GM18520 (cell line): ENCODE measurements at regions not wholly inside any gene's neighbourhood (a gene's known extent, or its start where the extent isn't known, plus 50 kb on each side); places are given as distances from the start of the nearest gene placed in this dataset.

Experiments
- ATAC-seq: cut with Tn5 transposase; IDR thresholded peaks from one replicate; pipeline ENCODE4 v1.9.1; 2021; ENCODE audit not compliant: unreplicated experiment

DNA sequence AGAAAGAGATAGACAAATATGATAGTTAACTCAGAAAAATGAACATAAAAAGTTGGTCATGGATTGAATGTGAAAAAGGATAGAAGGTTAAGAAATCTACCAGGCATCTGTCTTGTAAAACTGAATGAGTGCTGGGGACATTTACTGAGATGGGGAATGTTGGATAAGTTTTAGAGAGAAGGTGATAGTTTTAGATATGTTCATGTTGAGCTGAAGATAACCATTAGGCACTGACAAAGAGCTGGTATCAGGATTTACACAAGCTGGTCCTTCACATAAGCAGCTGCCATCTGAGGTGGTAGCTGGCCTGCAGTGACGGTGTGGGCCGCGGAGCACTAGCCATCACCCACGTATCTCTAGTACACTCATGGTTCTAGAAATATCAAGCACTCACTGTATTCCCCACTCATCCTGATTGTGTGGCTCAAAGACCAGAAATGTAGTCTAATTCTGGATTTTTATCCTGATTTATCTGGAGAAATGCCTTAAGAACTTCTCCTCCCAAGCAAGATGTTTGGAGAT, 194.4 kb upstream of the KCNJ16 start:
- ATAC-seq, result no peak

DNA sequence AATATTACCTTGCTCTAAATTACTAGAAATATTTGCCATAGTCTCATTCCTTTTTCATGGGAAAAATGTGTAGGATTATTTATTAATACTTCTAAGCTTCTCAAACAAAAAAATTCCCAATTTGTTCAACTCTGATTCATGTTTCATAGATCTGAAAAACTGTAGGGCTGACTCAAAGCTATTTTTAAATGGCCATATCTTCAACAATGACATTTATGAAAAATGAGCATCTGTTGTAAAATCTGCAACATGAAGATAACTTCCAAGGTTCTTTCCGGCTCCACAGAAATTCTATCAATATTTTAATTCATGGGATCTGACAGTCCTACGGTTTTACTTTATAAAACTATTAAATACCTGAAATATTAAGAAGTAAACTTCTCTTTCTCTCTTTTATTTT, 192.7 kb upstream of the KCNJ16 start:
- ATAC-seq, result no peak

DNA sequence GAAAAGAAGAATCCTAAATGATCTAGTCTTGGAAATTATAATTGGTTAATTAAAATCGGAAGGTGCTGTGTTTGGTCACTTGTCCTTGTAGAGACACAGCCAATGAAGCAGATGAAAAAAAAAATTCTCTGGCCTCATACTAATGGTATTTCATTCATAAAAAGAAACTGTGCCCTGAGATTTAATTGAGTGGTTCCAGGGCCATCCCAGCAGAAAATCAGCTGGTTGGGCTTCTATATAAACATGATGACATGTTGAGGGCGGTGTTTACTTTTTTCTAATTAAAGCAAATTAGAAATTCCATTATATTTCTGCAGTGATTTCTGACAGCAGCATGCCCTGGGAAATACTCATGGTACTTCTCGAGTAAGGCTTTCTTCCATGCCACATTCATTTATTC, 191.9 kb upstream of the KCNJ16 start:
- no peak for ATAC-seq

DNA sequence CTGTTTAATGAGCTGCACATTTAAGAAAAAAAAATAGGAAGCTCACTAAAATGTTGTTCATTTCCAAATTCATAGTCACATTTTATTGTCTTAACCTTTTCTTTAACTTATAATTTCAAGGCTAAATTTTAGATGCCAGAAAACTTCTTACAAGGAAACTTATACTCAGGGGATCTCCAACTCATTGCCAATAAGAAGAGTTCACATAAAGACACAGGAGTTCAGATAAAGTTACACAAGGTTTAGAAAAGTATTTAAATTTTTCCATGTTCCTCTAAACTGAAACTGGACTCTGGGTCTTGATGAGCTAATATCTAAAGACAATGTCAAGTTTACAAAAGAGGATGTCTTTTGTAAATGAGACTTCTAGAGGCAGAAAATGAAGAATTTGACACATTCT, 190.7 kb upstream of the KCNJ16 start:
- no peak for ATAC-seq

DNA sequence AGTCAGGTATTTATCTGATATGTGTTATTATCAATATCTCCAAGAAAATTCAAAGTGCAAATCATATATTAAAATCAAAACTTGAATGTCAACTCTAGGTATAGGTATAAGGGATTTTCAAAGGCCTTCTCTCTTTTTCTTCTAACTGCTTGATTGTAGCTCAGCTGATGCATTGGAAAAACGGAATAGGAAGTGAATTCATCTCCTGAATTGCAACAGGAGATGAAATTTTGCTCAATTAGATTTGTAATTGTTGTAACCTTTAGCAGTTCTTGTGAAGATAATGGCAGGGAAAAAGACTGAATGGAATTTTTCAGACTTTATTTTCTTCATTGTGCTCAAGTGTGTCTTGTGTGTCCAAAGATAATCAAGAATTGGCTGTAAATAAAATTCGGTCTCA, 190.2 kb upstream of the KCNJ16 start:
- ATAC-seq, result no peak

DNA sequence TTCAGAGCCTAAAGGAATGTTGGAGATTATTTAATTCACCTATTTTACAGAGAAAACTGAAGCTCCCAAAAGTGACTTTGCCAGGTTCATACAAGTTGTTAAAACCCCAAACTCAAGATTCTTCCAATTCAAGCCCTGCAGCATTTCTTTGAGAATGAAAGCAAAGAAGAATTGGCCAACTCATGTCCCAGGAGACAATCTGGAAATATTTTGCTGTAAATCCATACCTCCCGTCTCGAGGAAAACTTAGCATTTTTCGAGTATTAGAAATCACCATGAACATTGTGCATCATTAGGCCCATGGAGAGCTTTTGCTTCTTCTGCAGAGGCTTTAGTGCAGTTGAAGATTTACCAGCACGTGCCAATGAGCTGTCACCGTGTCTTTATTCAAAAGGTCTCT, 176.4 kb upstream of the KCNJ16 start:
- no peak for ATAC-seq

DNA sequence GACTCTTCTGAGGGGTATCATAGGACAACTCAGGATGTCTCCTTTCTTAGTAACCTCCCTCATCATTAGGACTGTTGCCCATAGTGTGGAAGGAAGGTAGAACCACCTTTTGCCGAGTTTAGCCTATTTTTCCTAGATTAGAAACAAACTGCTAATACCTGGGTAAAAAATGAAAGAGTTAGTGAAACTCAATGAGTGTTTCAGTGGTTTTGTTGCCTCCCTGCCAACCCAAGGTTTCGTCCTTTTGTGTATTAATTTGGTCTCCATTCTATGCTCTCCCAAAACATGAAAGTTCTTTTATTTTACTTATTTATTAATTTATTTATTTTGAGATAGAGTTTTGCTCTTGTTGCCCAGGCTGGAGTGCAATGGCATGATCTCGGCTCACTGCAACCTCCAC, 174.9 kb upstream of the KCNJ16 start:
- no peak for ATAC-seq

DNA sequence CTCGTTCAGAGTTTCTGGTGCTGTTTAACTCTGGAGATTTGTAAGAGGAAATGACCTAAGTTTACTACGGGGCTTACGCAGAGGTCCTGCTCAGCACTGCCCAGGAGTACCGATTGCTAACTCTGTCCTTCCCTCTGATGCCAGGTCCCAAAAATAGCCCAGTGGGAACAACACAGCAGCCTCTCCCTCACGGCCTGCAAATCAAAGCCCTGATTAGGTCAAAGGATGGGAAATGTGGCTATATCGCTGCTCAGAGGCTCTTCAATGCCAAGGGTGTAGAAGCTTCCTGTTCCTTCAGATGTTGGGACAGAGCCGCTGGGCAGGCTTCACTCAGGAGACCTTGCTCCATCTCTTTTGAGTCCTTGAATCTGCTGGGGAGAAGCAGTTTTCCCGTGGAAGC, 174.2 kb upstream of the KCNJ16 start:
- no peak for ATAC-seq

DNA sequence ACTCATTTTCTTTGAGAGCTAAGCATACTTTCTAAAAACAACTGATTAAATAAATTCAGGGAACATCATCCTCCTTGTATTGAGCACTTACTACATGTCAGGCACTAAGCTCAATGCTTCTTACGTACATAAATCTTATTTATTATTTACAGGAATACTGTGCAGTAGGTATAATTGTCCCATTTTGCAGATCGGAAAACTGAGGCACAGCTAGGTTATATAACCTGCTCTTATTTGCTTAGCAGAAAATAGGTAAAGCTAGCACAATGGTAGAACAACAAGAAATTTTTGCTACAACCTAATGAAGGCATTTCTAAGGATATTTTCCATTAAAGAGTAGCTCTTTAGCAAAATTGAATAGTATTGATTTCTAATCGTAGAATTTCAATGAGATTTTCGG, 168.7 kb upstream of the KCNJ16 start:
- ATAC-seq, result no peak

DNA sequence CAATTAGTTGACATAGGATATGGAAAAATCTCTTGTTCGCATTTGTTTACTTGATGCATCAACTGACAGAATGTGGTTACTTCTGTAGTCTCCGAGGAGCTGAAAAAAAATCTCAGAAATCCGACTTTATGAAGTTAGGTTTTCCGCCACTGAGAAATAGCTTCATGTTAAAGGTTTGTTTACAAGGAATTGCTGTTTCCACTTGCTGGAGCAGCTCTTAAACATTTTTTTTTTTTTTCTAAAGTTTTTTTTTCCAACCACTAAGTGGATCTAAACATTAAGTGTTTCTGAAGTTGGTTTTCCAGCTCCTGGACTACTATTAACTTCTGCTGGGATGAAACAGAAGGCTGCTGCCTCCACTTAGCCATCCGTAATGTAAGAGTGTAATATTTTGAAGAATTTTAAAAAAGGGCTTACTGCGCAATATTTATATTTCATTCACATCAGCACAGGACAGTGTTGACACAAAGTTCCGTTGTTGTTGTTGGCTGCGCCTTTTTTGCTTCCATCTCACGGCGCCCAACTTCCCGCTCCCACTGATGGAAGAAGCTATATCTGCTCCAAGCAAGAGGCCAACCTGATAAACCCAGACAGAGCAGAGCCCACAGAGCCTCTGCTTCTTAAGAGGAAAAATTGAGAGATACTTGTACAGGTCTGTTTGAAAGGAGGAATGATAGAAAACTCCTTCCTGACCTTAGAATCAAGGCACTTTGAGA, 167.7 kb upstream of the KCNJ16 start:
- ATAC-seq, result no peak

DNA sequence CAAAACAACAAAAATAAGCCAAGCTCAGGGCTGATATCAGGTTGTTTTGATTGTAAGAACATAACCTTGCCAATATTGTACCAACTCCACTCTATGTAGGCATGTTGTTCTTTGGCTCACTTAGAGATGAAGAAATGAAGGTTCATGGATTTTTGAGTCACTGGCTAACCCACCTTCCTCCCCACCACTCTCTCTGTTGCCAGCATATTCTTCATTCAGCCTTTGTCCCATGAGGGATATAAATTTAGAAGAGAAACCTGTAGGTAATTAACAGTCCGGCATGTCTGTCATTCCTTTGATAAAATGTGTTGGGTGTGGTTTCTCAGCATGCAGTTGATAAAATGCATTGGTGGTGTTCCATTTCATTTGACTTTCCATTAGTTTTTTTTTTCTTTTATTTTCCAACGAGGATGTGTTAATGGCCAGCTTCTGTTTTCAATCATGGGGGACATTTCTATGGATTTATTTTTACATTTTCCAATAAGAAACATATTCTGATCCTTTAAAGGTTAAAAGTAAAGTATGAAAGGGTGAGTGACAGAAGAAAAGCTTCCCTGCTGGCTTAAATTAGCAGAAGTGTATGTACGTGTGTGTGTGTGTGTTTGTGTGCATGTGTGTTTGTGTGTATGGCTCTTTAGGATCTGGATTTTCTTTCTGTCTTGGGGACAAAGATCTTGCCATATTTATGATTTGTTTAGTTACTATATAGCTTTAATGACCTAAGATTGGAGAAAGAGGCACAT, 166.2 kb upstream of the KCNJ16 start:
- no peak for ATAC-seq

DNA sequence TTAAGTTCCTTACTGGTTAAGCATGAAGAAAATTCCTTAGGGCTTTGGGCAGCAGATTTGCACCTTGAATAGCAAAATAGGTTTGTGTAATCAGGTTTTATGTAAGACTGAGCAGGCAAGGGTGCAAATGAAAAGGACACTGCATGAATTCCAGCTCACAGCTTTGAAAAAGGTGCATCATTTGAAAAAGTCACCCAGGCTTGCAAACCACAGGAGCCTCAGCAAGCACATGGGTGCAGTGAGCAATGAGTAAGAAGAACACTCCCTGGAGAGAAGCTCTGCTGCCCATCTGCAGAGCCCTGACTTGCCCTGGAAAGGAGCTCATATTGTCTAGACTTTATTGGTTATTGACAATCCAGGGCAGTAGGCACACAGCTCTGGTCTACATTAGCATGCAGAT, 165.6 kb upstream of the KCNJ16 start:
- ATAC-seq, result no peak

DNA sequence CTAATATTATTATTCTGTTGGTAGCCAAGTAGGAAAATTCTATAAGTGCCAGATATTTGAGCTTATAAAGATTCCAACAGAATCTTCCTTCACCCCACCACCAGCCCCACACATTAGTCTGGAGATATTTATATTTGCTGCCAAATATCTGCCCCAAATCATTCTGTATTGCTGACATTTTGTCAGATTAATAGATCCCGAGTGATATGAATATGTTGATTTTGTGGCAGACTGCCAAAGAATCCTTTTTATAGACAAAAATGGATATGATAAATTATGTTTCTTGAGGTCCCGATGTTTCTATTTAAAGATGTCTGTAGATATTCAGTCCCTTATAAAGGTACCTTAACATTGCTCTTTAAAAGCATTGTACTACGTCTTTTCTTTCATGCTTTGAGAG, 162.2 kb upstream of the KCNJ16 start:
- ATAC-seq, result no peak

DNA sequence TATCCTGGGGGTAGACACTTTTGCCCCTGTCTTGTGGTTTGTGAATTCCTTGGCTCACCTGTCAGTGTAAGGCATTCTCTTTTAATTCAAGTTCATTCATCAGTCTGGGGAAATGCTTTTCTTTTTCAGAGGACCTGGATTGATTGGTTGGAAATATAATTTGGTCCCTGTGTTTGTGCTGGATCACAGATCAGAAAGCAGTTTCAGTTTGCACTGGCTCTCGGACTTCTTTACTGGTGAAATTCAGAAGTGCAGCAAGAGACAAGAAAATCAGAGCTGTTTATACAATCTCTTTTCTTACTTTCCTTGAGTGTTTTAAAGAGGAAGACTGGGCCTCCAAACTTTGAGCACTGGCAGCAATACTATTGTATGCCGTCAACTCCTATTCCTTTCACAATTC, 161.8 kb upstream of the KCNJ16 start:
- ATAC-seq, result no peak

DNA sequence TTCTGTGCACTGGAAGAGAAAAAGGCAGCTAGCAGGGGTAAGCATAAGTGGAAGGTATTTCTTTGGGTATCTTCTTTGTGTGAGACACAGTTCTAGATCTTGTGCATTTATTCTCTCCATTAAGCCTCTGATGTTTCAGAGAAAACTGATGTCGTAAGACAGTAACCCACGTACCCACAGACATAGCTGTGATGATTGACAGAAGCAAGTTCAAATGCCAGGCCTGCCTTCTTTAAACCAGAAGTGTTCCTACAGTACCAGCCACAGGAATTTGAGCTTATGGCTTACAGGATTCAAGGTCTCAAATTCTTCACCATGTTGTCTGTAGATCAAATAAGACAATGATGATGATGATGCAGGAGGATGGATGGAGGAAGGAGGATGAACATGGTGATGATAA, 161.4 kb upstream of the KCNJ16 start:
- ATAC-seq, result no peak

DNA sequence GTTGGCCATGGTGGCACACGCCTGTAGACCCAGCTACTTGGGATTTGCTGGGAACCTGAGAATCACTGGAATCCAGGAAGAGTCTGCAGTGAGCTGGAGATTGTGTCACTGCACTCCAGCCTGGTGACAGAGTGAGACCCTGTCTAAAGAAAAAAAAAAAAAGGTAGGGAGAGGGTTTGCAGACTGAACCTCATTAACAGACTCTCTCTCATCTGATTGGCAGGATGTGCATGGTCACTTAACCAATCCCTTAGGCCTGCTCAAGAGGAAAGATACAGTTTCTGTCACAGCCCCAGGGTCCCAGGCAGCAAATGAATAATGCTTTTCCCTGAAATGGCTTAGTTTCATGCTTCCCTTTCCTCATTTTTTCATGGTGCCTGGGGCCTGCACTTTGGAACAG, 160.5 kb upstream of the KCNJ16 start:
- no peak for ATAC-seq

DNA sequence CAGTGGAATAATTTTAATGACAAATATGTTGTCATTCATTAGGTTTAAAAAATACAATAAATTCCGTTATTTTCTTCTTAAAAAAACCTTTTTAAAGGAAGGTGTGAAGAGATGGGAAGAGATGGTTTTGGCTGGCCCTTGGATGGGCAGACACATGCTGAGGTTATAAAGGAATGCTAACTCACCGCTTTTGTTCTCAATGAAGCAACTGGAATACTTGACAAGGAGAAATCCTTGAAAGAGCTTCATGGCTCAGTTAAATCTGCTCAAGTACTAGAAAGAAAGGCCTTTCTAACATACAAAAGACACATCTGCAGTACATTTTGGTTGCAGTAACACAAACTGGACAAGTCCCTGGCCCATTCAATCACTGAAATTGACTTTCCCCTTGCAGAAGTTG, 158.3 kb upstream of the KCNJ16 start:
- no peak for ATAC-seq

DNA sequence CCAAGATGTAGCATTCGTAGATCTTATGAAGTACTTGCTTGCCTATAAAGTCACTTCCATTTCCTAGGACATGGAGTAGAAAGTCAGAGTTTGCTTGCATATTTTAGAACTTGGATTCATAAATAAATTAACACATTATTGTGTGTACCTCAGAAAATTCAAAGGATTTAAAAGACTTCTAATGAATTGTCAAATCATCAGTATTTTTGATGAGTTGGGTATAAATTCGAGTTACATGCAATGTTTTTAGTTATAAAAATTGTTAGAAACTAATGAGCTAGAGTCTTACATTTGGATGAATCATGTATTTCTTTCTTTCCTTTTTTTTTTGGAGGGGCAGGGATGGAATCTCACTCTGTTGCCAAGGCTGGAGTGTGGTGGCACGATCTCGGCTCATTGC, 156.9 kb upstream of the KCNJ16 start:
- ATAC-seq, result no peak

DNA sequence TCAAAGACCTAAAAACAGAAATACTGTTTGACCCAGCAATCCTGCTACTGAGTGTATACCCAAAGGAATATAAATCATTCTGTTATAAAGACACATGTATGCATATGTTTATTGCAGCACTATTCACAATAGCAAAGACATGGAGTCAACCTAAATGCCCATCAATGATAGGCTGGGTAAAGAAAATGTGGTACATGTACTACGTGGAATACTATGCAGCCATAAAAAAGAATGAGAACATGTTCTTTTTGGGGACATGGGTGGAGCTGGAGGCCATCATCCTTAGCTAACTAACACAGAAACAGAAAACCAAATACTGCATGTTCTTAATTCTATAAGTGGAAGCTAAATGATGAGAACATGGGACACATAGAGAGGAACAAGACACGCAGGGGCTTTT, 155.2 kb upstream of the KCNJ16 start:
- no peak for ATAC-seq

DNA sequence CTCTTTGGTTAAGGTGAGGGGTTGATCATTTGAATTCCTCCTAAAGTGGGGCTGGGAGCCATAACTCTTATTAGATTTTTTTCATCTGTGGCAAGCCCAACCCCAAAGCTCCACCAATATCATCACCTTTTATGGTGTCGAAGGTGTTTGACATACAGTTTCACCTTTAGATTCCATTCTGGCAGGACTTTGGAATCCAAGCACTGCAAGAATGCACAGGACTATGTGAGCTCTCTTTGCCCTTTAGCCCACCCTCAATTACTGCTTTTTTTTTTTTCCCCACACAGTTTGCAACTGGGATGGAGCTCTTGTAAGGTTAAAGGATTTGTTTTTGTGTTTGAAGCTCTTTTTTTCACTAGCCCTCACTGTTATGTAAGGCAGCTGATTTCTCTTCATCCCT, 154.0 kb upstream of the KCNJ16 start:
- ATAC-seq, result no peak

DNA sequence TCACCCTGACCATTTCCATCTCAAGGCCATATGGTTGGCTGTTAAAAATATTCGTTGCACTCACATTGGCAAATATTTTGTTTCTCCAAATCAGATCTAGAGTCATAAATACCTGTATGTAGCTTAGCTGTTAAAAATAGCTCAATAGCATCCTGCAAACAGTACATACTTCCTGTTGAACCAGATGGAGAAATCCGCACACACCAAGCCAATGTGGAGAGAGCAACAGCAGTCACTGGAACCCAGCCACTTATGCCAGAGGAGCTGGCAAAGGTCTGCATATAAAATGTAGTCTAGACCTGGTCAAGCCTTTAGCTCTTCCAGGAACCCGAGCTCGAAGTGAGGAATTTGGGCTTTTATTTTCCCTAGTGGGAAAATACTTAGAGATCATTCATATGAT, 146.4 kb upstream of the KCNJ16 start:
- no peak for ATAC-seq

DNA sequence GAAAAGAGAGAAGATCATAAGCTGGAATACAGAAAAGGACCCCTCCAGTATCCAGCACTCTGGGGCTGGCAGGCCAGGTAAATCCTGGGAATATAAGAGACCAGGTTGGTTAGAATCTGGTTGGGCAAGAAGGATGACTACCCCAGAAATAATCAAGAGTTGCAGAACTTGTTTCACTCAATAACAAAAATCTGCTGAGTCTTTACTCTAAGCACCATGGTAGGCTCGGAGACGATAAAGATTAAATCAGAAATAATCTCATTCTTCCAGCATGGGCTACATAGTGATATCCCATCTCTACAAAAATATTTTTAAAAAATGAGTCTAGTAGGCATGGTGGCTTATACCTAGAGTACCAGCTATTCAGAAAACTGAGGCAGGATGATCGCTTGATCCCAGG, 138.0 kb upstream of the KCNJ16 start:
- no peak for ATAC-seq

DNA sequence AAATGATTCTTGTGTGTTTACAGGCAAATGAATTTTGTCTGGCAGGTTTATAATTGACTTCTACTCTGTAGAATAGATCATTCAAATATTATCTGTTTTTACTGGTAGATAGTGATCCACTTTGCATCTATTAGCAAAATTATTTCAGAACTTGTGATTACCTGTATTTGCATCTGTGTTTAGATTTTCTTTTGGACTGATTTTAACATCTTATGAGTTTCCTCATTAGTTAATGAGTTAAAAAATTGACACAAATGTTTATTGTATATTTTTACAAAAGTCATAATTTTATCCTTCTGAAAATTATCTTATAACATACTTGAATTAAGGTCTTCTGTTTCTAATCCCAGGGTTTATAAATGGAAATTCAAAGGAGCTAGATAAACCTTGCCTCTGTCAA, 132.0 kb upstream of the KCNJ16 start:
- no peak for ATAC-seq
